ENCODE measurements at regions not wholly inside any gene's neighbourhood (a gene's known extent, or its start where the extent isn't known, plus 50 kb on each side); places are given as distances from the start of the nearest gene placed in this dataset.

DNA sequence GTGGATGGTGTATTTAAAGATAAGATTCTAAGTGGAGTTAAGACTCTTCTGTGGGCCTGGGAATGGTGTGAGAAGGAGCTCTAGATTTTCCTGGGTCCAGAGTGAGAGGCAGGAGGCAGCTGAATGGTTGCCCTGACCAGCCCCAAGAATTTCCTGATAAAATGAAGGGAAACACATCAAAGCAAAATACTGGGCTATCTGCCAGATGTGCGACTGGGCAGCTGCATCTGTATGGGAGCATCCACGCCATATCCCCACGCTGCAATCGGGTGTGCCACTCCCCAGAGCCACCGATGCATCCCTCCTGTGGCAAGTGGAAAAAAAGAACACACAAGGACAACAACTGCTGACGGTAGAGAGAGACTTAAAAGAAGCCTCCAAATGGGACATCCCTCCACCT, 84.3 kb upstream of the COX10 start:
- POLR2A ChIA-PET: no interaction called here
- Histone ChIP-seq H3K9me3 (ENCODE audit: control insufficient read depth, insufficient read depth, low read depth, low read length) (no peaks in the 10 kb centered on the region), H3K36me3 (ENCODE audit: control insufficient read depth, insufficient read depth, low read length) (no peaks in the 10 kb centered on the region), H3K4me1 (ENCODE audit: control insufficient read depth, insufficient read depth, low read length) (no peaks in the 10 kb centered on the region), H3K27ac (ENCODE audit: low read length) (no peak overlapping the region), H3K27me3 (ENCODE audit: control insufficient read depth, insufficient read depth, low read length) (no peaks in the 10 kb centered on the region; the same call in 1 of the 2 replicates), H3K4me3 (ENCODE audit: low read depth in 2 of 2, low read length in 2 of 2) (no peak overlapping the region)
- CTCF ChIA-PET: no interaction called here
- no TSS peak for BruUV-seq (replicated peaks)
- intact Hi-C loops (cut with micrococcal nuclease; ENCODE audit: unreplicated experiment): no loop called here
- ATAC-seq (no peak), DNase-seq (ENCODE audit: low read depth, low spot score) (no peak)
- TF ChIP-seq CTCF (IDR thresholded peaks at IDR 0.05) (no peak), TCF7L2 (IDR thresholded peaks at IDR 0.05; ENCODE audit: low read depth, low read length) (no peak), SIN3A (IDR thresholded peaks at IDR 0.05; ENCODE audit: borderline replicate concordance, insufficient read depth, low read depth, low read length) (no peak), POLR2AphosphoS5 (IDR thresholded peaks at IDR 0.05; ENCODE audit: low read depth, low read length) (no peak)
- TF ChIP-seq, protein P1, sequence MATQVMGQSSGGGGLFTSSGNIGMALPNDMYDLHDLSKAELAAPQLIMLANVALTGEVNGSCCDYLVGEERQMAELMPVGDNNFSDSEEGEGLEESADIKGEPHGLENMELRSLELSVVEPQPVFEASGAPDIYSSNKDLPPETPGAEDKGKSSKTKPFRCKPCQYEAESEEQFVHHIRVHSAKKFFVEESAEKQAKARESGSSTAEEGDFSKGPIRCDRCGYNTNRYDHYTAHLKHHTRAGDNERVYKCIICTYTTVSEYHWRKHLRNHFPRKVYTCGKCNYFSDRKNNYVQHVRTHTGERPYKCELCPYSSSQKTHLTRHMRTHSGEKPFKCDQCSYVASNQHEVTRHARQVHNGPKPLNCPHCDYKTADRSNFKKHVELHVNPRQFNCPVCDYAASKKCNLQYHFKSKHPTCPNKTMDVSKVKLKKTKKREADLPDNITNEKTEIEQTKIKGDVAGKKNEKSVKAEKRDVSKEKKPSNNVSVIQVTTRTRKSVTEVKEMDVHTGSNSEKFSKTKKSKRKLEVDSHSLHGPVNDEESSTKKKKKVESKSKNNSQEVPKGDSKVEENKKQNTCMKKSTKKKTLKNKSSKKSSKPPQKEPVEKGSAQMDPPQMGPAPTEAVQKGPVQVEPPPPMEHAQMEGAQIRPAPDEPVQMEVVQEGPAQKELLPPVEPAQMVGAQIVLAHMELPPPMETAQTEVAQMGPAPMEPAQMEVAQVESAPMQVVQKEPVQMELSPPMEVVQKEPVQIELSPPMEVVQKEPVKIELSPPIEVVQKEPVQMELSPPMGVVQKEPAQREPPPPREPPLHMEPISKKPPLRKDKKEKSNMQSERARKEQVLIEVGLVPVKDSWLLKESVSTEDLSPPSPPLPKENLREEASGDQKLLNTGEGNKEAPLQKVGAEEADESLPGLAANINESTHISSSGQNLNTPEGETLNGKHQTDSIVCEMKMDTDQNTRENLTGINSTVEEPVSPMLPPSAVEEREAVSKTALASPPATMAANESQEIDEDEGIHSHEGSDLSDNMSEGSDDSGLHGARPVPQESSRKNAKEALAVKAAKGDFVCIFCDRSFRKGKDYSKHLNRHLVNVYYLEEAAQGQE (IDR thresholded peaks at IDR 0.05; ENCODE audit: insufficient read depth in 1 of 2, low read depth in 2 of 2, low read length in 1 of 2): no peak
- in situ Hi-C loops (cut with HindIII; ENCODE audit: low pct_unique_long_range_greater_than_20kb, low sequenced_read_pairs): no loop called here

DNA sequence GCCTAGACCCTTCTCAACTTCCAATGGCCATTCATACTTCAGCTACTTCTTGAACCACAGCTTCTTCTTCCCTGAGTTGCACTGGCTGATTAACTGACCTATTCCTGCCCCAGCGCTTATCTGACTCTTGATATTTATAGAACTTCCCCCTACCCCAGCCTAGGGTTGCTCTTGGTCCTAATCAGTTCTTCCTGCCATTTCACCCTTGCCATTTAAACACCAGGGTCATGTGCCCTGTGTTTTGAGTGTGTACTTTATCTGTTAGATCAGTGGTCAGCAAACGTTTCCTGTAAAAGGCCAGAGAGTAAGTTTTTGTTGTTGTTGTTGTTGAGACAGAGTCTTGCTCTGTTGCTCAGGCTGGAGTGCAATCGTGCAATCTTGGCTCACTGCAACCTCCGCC, 82.4 kb upstream of the COX10 start:
- intact Hi-C loops (cut with micrococcal nuclease; ENCODE audit: unreplicated experiment): no loop called here
- Histone ChIP-seq H3K36me3 (ENCODE audit: control insufficient read depth, insufficient read depth, low read length) (no peaks in the 10 kb centered on the region), H3K27me3 (ENCODE audit: control insufficient read depth, insufficient read depth, low read length) (no peaks in the 10 kb centered on the region; the same call in 1 of the 2 replicates), H3K9me3 (ENCODE audit: control insufficient read depth, insufficient read depth, low read depth, low read length) (no peaks in the 10 kb centered on the region), H3K27ac (ENCODE audit: low read length) (no peak overlapping the region), H3K4me1 (ENCODE audit: control insufficient read depth, insufficient read depth, low read length) (no peaks in the 10 kb centered on the region), H3K4me3 (ENCODE audit: low read depth in 2 of 2, low read length in 2 of 2) (no peak overlapping the region)
- TF ChIP-seq POLR2AphosphoS5 (IDR thresholded peaks at IDR 0.05; ENCODE audit: low read depth, low read length) (no peak), TCF7L2 (IDR thresholded peaks at IDR 0.05; ENCODE audit: low read depth, low read length) (no peak), SIN3A (IDR thresholded peaks at IDR 0.05; ENCODE audit: borderline replicate concordance, insufficient read depth, low read depth, low read length) (no peak), CTCF (IDR thresholded peaks at IDR 0.05) (no peak)
- TF ChIP-seq, protein P1 (IDR thresholded peaks at IDR 0.05; ENCODE audit: insufficient read depth in 1 of 2, low read depth in 2 of 2, low read length in 1 of 2): no peak
- no peak for ATAC-seq
- CTCF ChIA-PET: no interaction called here
- BruUV-seq (replicated peaks): no TSS peak
- POLR2A ChIA-PET: no interaction called here
- in situ Hi-C loops (cut with HindIII; ENCODE audit: low pct_unique_long_range_greater_than_20kb, low sequenced_read_pairs): no loop called here
- DNase-seq (ENCODE audit: low read depth, low spot score): no peak
